ENCODE measurements at regions not wholly inside any gene's neighbourhood (a gene's known extent, or its start where the extent isn't known, plus 50 kb on each side); places are given as distances from the start of the nearest gene placed in this dataset.

GRCh38 chr4:138949866-138950265, 65.7 kb upstream of the NOCT start:
- no peak overlapping the region for H3K9ac ChIP-seq (ENCODE audit: low read depth, low read length)
- H3K27me3 ChIP-seq (ENCODE audit: control insufficient read depth, insufficient read depth, low read length): no peaks in the 10 kb centered on the region

GRCh38 chr4:138948918-138949317, 66.7 kb upstream of the NOCT start:
- Histone ChIP-seq H3K9ac (ENCODE audit: low read depth, low read length) (no peak overlapping the region), H3K9me3 (replicated peaks; ENCODE audit: low read length) (no peaks in the 10 kb centered on the region), H3K4me3 (ENCODE audit: low read length) (no peak overlapping the region), H3K4me2 (ENCODE audit: low read length) (no peak overlapping the region), H3K4me1 (ENCODE audit: control insufficient read depth, insufficient read depth, low read length) (peaks cover 6% of the 10 kb centered on the region), H3K27me3 (ENCODE audit: control insufficient read depth, insufficient read depth, low read length) (no peaks in the 10 kb centered on the region), H3K36me3 (ENCODE audit: insufficient read depth, low read length) (no peaks in the 10 kb centered on the region)

More at GRCh38 chr4:138949866-138950265, 65.7 kb upstream of the NOCT start:
- Histone ChIP-seq H3K36me3 (ENCODE audit: insufficient read depth, low read length) (no peaks in the 10 kb centered on the region), H3K4me3 (ENCODE audit: low read length) (no peak overlapping the region), H3K4me1 (ENCODE audit: control insufficient read depth, insufficient read depth, low read length) (peaks cover 13% of the 10 kb centered on the region), H3K4me2 (ENCODE audit: low read length) (no peak overlapping the region), H3K9me3 (replicated peaks; ENCODE audit: low read length) (no peaks in the 10 kb centered on the region)

- no peaks in the 10 kb centered on the region for H3K4me1 ChIP-seq (ENCODE audit: control insufficient read depth, insufficient read depth, low read length)
- no peak overlapping the region for H3K4me3 ChIP-seq (ENCODE audit: low read length)
- no peaks in the 10 kb centered on the region for H3K36me3 ChIP-seq (ENCODE audit: insufficient read depth, low read length)
- H3K4me2 ChIP-seq (ENCODE audit: low read length): no peak overlapping the region
- no peak overlapping the region for H3K9ac ChIP-seq (ENCODE audit: low read depth, low read length)
- no peaks in the 10 kb centered on the region for H3K9me3 ChIP-seq (replicated peaks; ENCODE audit: low read length)
- no peaks in the 10 kb centered on the region for H3K27me3 ChIP-seq (ENCODE audit: control insufficient read depth, insufficient read depth, low read length)
These were observed 69.3 kb upstream of the NOCT start for GRCh38 chr4:138946306-138946705.

GRCh38 chr4:138945840-138946239, 69.7 kb upstream of the NOCT start:
- no peaks in the 10 kb centered on the region for H3K4me1 ChIP-seq (ENCODE audit: control insufficient read depth, insufficient read depth, low read length)
- H3K27me3 ChIP-seq (ENCODE audit: control insufficient read depth, insufficient read depth, low read length): no peaks in the 10 kb centered on the region
- no peak overlapping the region for H3K9ac ChIP-seq (ENCODE audit: low read depth, low read length)
- H3K9me3 ChIP-seq (replicated peaks; ENCODE audit: low read length): no peaks in the 10 kb centered on the region
- no peak overlapping the region for H3K4me3 ChIP-seq (ENCODE audit: low read length)
- no peaks in the 10 kb centered on the region for H3K36me3 ChIP-seq (ENCODE audit: insufficient read depth, low read length)
- no peak overlapping the region for H3K4me2 ChIP-seq (ENCODE audit: low read length)

- no peaks in the 10 kb centered on the region for H3K36me3 ChIP-seq (ENCODE audit: insufficient read depth, low read length)
These were observed 70.2 kb upstream of the NOCT start for GRCh38 chr4:138945401-138945800.

GRCh38 chr4:138943893-138944292, 71.7 kb upstream of the NOCT start:
- no peaks in the 10 kb centered on the region for H3K36me3 ChIP-seq (ENCODE audit: insufficient read depth, low read length)
- no peak overlapping the region for H3K4me3 ChIP-seq (ENCODE audit: low read length)
- no peaks in the 10 kb centered on the region for H3K9me3 ChIP-seq (replicated peaks; ENCODE audit: low read length)
- H3K27me3 ChIP-seq (ENCODE audit: control insufficient read depth, insufficient read depth, low read length): no peaks in the 10 kb centered on the region
- no peak overlapping the region for H3K9ac ChIP-seq (ENCODE audit: low read depth, low read length)
- H3K4me2 ChIP-seq (ENCODE audit: low read length): no peak overlapping the region
- no peaks in the 10 kb centered on the region for H3K4me1 ChIP-seq (ENCODE audit: control insufficient read depth, insufficient read depth, low read length)

More at GRCh38 chr4:138945401-138945800, 70.2 kb upstream of the NOCT start:
- H3K4me1 ChIP-seq (ENCODE audit: control insufficient read depth, insufficient read depth, low read length): no peaks in the 10 kb centered on the region
- no peak overlapping the region for H3K9ac ChIP-seq (ENCODE audit: low read depth, low read length)
- no peaks in the 10 kb centered on the region for H3K9me3 ChIP-seq (replicated peaks; ENCODE audit: low read length)
- no peak overlapping the region for H3K4me3 ChIP-seq (ENCODE audit: low read length)
- no peak overlapping the region for H3K4me2 ChIP-seq (ENCODE audit: low read length)
- no peaks in the 10 kb centered on the region for H3K27me3 ChIP-seq (ENCODE audit: control insufficient read depth, insufficient read depth, low read length)

GRCh38 chr4:138941037-138941436, 74.5 kb upstream of the NOCT start:
- no peak overlapping the region for H3K4me2 ChIP-seq (ENCODE audit: low read length)
- no peak overlapping the region for H3K9ac ChIP-seq (ENCODE audit: low read depth, low read length)
- no peaks in the 10 kb centered on the region for H3K36me3 ChIP-seq (ENCODE audit: insufficient read depth, low read length)
- H3K9me3 ChIP-seq (replicated peaks; ENCODE audit: low read length): no peaks in the 10 kb centered on the region
- H3K4me1 ChIP-seq (ENCODE audit: control insufficient read depth, insufficient read depth, low read length): no peaks in the 10 kb centered on the region
- no peaks in the 10 kb centered on the region for H3K27me3 ChIP-seq (ENCODE audit: control insufficient read depth, insufficient read depth, low read length)
- no peak overlapping the region for H3K4me3 ChIP-seq (ENCODE audit: low read length)

- no peaks in the 10 kb centered on the region for H3K36me3 ChIP-seq (ENCODE audit: insufficient read depth, low read length)
- H3K4me1 ChIP-seq (ENCODE audit: control insufficient read depth, insufficient read depth, low read length): no peaks in the 10 kb centered on the region
- H3K27me3 ChIP-seq (ENCODE audit: control insufficient read depth, insufficient read depth, low read length): no peaks in the 10 kb centered on the region
- H3K9me3 ChIP-seq (replicated peaks; ENCODE audit: low read length): no peaks in the 10 kb centered on the region
- no peak overlapping the region for H3K4me3 ChIP-seq (ENCODE audit: low read length)
- no peak overlapping the region for H3K4me2 ChIP-seq (ENCODE audit: low read length)
- H3K9ac ChIP-seq (ENCODE audit: low read depth, low read length): no peak overlapping the region
These were observed 75.6 kb upstream of the NOCT start for GRCh38 chr4:138939960-138940359.

GRCh38 chr4:138938366-138938690, 77.3 kb upstream of the NOCT start:
- Histone ChIP-seq H3K27me3 (ENCODE audit: control insufficient read depth, insufficient read depth, low read length) (no peaks in the 10 kb centered on the region), H3K9ac (ENCODE audit: low read depth, low read length) (no peak overlapping the region), H3K4me2 (ENCODE audit: low read length) (peak overlapping the region; percentile 45), H3K4me3 (ENCODE audit: low read length) (no peak overlapping the region), H3K4me1 (ENCODE audit: control insufficient read depth, insufficient read depth, low read length) (no peaks in the 10 kb centered on the region), H3K9me3 (replicated peaks; ENCODE audit: low read length) (no peaks in the 10 kb centered on the region), H3K36me3 (ENCODE audit: insufficient read depth, low read length) (no peaks in the 10 kb centered on the region)

- no peaks in the 10 kb centered on the region for H3K9me3 ChIP-seq (replicated peaks; ENCODE audit: low read length)
- H3K36me3 ChIP-seq (ENCODE audit: insufficient read depth, low read length): no peaks in the 10 kb centered on the region
- no peak overlapping the region for H3K9ac ChIP-seq (ENCODE audit: low read depth, low read length)
- H3K4me1 ChIP-seq (ENCODE audit: control insufficient read depth, insufficient read depth, low read length): no peaks in the 10 kb centered on the region
- H3K27me3 ChIP-seq (ENCODE audit: control insufficient read depth, insufficient read depth, low read length): no peaks in the 10 kb centered on the region
- H3K4me2 ChIP-seq (ENCODE audit: low read length): no peak overlapping the region
- H3K4me3 ChIP-seq (ENCODE audit: low read length): no peak overlapping the region
These were observed 80.3 kb upstream of the NOCT start for GRCh38 chr4:138935135-138935807.

- no peaks in the 10 kb centered on the region for H3K36me3 ChIP-seq (ENCODE audit: insufficient read depth, low read length)
- H3K9ac ChIP-seq (ENCODE audit: low read depth, low read length): no peak overlapping the region
- H3K27me3 ChIP-seq (ENCODE audit: control insufficient read depth, insufficient read depth, low read length): no peaks in the 10 kb centered on the region
- H3K4me1 ChIP-seq (ENCODE audit: control insufficient read depth, insufficient read depth, low read length): no peaks in the 10 kb centered on the region
- no peak overlapping the region for H3K4me3 ChIP-seq (ENCODE audit: low read length)
- no peak overlapping the region for H3K4me2 ChIP-seq (ENCODE audit: low read length)
- no peaks in the 10 kb centered on the region for H3K9me3 ChIP-seq (replicated peaks; ENCODE audit: low read length)
These were observed 88.5 kb upstream of the NOCT start for GRCh38 chr4:138927072-138927471.

- Histone ChIP-seq H3K9ac (ENCODE audit: low read depth, low read length) (no peak overlapping the region), H3K27me3 (ENCODE audit: control insufficient read depth, insufficient read depth, low read length) (no peaks in the 10 kb centered on the region), H3K4me3 (ENCODE audit: low read length) (no peak overlapping the region), H3K36me3 (ENCODE audit: insufficient read depth, low read length) (no peaks in the 10 kb centered on the region), H3K9me3 (replicated peaks; ENCODE audit: low read length) (no peaks in the 10 kb centered on the region), H3K4me1 (ENCODE audit: control insufficient read depth, insufficient read depth, low read length) (no peaks in the 10 kb centered on the region), H3K4me2 (ENCODE audit: low read length) (no peak overlapping the region)
These were observed 90.1 kb upstream of the NOCT start for GRCh38 chr4:138925495-138925894.
